Adrenal gland (tissue), 5 donors: ENCODE measurements at regions not wholly inside any gene's neighbourhood (a gene's known extent, or its start where the extent isn't known, plus 50 kb on each side); places are given as distances from the start of the nearest gene placed in this dataset.

Experiments
- CTCF ChIP-seq, 6 experiments: fragments of 450-650 bp in 4 of 6; fragments of 200-600 bp in 2 of 6; sonication (generic) in 1 of 6; IDR thresholded peaks; 1 replicate in 5 of 6; 2 replicates in 1 of 6; pipeline versions ENCODE4 v1.5.1 to v1.8.0; 2016 to 2021; ENCODE audit warnings: antibody characterized with exemption in 6 of 6, mild to moderate bottlenecking in 2 of 6, moderate library complexity in 1 of 6
- POLR2A ChIP-seq, 2 donors: fragments of 450-650 bp; IDR thresholded peaks; one replicate each; pipeline ENCODE4 v1.6.1; 2017; ENCODE audit warnings: antibody characterized with exemption in 2 of 2, mild to moderate bottlenecking in 2 of 2, moderate library complexity in 1 of 2
- donor health status: DM: no; HTN: no; CAD: no.

GRCh38 chr13:30039511-30039911 is 189.1 kb upstream of the UBL3 start:
- TF ChIP-seq CTCF (IDR thresholded peaks at IDR 0.05), result no peak
- no peak for TF ChIP-seq POLR2A (IDR thresholded peaks at IDR 0.05)
